ENCODE measurements at regions not wholly inside any gene's neighbourhood (a gene's known extent, or its start where the extent isn't known, plus 50 kb on each side); places are given as distances from the start of the nearest gene placed in this dataset.

DNA sequence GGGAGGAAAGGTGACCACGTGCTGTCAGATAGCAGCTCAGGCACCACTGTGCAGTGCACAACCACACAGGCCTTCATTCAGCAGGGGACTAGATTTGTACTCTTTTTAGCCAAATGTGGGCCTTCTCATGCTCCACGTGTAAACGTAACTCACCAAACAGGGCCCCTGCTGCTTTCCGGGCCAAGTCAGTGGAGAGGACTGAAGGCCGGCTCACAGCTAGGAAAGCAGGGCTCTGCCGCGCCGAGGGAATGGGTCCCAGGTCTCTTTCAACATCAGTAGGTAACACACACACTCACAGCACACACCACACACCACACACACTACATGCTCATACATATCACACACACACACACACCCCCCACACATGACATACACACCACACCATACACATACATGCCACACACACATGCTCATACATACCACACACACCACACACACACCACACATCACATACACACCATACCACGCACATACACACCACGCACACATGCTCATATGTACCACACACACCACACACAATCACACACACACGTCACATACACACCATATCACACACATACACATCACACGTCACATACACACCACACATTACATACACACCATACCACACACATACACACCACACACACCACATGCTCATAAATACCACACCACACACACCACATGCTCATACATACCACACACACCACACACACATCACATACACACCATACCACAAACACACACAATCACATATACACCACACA lies 124.0 kb upstream of the ERG start:
- Mint-ChIP-seq H3K27me3 (ENCODE audit: low read depth) (no peaks in the 10 kb centered on the region), H3K4me3 (no peak overlapping the region), H3K9me3 (no peaks in the 10 kb centered on the region), H3K27ac (ENCODE audit: unreplicated experiment) (no peak overlapping the region), H3K36me3 (ENCODE audit: low read depth) (no peaks in the 10 kb centered on the region), H3K4me1 (no peaks in the 10 kb centered on the region)
- TF ChIP-seq, protein P1, sequence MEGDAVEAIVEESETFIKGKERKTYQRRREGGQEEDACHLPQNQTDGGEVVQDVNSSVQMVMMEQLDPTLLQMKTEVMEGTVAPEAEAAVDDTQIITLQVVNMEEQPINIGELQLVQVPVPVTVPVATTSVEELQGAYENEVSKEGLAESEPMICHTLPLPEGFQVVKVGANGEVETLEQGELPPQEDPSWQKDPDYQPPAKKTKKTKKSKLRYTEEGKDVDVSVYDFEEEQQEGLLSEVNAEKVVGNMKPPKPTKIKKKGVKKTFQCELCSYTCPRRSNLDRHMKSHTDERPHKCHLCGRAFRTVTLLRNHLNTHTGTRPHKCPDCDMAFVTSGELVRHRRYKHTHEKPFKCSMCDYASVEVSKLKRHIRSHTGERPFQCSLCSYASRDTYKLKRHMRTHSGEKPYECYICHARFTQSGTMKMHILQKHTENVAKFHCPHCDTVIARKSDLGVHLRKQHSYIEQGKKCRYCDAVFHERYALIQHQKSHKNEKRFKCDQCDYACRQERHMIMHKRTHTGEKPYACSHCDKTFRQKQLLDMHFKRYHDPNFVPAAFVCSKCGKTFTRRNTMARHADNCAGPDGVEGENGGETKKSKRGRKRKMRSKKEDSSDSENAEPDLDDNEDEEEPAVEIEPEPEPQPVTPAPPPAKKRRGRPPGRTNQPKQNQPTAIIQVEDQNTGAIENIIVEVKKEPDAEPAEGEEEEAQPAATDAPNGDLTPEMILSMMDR (conservative IDR thresholded peaks at IDR 0.05) = no peak
- no peak for DNase-seq (ENCODE audit: low read depth, low spot score)

GRCh38 chr21:38622827-38623209 lies 124.5 kb upstream of the ERG start:
- TF ChIP-seq, protein P1 (conservative IDR thresholded peaks at IDR 0.05) = no peak
- no peak overlapping the region for H3K4me3 Mint-ChIP-seq
- no peaks in the 10 kb centered on the region for H3K9me3 Mint-ChIP-seq
- H3K27ac Mint-ChIP-seq (ENCODE audit: unreplicated experiment) = no peak overlapping the region
- no peaks in the 10 kb centered on the region for H3K27me3 Mint-ChIP-seq (ENCODE audit: low read depth)
- no peak for DNase-seq (ENCODE audit: low read depth, low spot score)
- no peaks in the 10 kb centered on the region for H3K36me3 Mint-ChIP-seq (ENCODE audit: low read depth)
- no peaks in the 10 kb centered on the region for H3K4me1 Mint-ChIP-seq

- H3K27me3 Mint-ChIP-seq (ENCODE audit: low read depth) = no peaks in the 10 kb centered on the region
- no peak for DNase-seq (ENCODE audit: low read depth, low spot score)
- no peak overlapping the region for H3K4me3 Mint-ChIP-seq
- TF ChIP-seq, protein P1 (conservative IDR thresholded peaks at IDR 0.05) = no peak
- H3K27ac Mint-ChIP-seq (ENCODE audit: unreplicated experiment) = no peak overlapping the region
- H3K9me3 Mint-ChIP-seq = no peaks in the 10 kb centered on the region
- H3K4me1 Mint-ChIP-seq = no peaks in the 10 kb centered on the region
- H3K36me3 Mint-ChIP-seq (ENCODE audit: low read depth) = no peaks in the 10 kb centered on the region
Measured at GRCh38 chr21:38623552-38623951, 125.3 kb upstream of the ERG start.

DNA sequence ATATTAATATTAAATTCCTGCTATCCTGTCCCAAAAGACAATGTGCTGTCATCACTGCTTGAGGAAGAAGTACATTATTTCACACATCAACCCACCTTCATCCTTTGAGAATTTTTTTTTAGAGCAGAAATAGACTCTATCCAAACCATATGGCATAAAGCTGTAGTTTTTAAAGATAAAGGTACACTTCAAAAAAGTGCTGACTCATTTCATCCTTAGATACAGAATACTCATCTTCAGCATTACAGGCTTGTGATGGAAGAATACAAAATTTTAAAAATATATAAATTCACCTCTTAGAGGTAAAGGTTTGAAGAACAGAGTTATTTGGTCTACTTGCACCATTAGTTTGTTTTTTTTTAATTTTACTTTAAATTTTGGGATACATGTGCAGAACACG lies 126.7 kb upstream of the ERG start:
- Mint-ChIP-seq H3K9me3 (peaks cover 3% of the 10 kb centered on the region), H3K4me1 (no peaks in the 10 kb centered on the region), H3K4me3 (no peak overlapping the region), H3K27me3 (ENCODE audit: low read depth) (no peaks in the 10 kb centered on the region), H3K27ac (ENCODE audit: unreplicated experiment) (no peak overlapping the region), H3K36me3 (ENCODE audit: low read depth) (peaks cover 2% of the 10 kb centered on the region)
- TF ChIP-seq, protein P1 (conservative IDR thresholded peaks at IDR 0.05) = no peak
- no peak for DNase-seq (ENCODE audit: low read depth, low spot score)

DNA sequence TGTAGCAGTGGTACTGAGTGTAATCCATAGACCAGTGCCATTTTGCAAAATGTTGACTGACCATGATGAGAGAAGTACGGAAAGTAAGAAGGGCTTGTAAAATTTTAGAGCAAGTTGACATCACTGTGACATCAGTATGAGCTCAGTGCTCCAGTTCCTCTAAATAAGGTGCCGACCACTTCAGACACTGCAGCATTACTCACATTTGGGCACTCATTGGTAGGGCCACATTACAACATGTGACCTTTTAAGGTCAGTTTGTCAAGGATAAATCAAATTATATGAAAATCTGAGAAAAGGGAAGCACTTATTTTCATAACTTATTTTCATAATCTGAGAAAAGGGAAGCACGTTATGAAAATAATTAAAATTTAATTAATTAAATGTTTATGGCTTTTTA lies 128.0 kb upstream of the ERG start:
- peaks cover 2% of the 10 kb centered on the region for H3K36me3 Mint-ChIP-seq (ENCODE audit: low read depth)
- H3K27ac Mint-ChIP-seq (ENCODE audit: unreplicated experiment) = no peak overlapping the region
- H3K27me3 Mint-ChIP-seq (ENCODE audit: low read depth) = no peaks in the 10 kb centered on the region
- no peak overlapping the region for H3K4me3 Mint-ChIP-seq
- no peaks in the 10 kb centered on the region for H3K4me1 Mint-ChIP-seq
- peaks cover 3% of the 10 kb centered on the region for H3K9me3 Mint-ChIP-seq
- no peak for DNase-seq (ENCODE audit: low read depth, low spot score)
- TF ChIP-seq, protein P1 (conservative IDR thresholded peaks at IDR 0.05) = no peak
